ENCODE measurements at regions not wholly inside any gene's neighbourhood (a gene's known extent, or its start where the extent isn't known, plus 50 kb on each side); places are given as distances from the start of the nearest gene placed in this dataset.
"Not testable (repeated sequence)": the region's sequence is repeated elsewhere in the genome, so short reads cannot be mapped to it uniquely, and the experiment has no call there.

DNA sequence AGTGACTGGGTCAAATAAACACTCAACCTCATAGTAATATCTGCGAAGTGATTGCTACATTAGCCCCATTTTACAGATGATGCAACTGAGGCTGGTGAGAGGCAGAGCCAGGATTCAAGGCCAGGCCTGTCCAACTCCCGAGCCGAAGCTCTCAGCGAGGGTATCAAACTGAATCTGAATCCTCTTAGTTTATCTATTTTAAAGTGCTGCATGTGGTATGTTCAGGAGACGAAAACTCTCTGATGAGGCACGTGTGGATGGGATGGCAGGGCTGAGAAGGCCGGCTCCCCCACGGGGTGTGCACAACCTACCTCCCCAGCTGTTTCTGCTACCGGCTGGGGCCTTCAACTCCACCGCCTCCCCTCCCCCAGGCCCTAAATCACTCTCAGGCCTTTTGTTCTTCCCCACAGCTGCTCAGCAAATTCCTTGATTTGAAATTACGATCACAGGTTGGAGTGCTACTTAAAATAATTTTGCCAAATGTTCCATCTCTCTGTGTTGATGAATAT lies 171.8 kb downstream of the TOMM20 start:
- no peak for DNase-seq

DNA sequence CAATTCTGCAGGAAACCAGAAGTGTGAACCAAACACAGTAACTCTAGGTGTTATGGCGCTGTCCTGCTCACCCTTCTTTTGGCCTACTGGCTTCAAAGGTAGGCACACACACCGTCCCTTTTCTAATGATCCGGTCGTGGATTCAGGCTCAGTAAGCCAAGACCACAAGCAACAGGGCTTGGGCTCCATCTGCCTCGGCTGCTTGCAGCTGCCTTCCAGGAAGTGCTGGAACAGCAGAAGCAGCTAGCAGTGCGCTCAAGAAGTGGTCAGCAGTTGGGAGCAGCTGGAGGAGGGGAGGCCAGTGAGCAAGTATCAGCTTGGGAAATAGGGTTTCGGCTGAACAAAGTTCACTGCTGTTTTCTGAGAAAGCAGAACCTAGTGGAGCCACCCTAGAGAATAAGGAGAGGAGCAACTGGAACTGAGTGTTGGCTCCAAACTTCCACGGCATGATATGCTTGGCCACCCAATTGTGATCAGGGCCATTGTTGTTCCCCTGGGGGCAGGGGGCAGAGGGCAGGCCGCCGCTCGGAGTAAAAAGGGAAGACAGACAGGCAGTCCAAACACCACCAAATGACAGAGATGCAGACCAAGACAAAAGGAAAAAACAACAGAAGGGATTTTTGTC lies 173.4 kb downstream of the TOMM20 start:
- DNase-seq: peak; percentile 47

DNA sequence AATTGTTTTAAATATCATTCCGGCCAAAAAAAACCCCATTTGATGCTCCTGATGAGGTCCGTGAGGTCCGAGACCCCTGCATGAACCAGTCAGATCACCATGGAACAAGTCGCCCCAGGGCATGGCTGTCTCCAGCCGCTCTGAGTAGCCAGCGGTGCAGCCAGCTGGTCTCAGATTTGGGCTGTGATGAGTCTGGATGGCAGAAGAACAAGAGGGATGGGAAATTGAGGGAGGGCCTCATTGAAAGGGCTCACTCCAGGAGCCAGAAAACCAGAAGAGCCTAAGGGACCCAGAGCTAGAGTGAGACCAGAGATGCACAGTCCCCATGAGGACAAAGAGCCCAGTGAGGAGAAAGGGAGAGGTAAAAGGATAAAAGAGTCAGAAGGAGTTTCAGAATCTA lies 174.0 kb downstream of the TOMM20 start:
- no peak for DNase-seq

DNA sequence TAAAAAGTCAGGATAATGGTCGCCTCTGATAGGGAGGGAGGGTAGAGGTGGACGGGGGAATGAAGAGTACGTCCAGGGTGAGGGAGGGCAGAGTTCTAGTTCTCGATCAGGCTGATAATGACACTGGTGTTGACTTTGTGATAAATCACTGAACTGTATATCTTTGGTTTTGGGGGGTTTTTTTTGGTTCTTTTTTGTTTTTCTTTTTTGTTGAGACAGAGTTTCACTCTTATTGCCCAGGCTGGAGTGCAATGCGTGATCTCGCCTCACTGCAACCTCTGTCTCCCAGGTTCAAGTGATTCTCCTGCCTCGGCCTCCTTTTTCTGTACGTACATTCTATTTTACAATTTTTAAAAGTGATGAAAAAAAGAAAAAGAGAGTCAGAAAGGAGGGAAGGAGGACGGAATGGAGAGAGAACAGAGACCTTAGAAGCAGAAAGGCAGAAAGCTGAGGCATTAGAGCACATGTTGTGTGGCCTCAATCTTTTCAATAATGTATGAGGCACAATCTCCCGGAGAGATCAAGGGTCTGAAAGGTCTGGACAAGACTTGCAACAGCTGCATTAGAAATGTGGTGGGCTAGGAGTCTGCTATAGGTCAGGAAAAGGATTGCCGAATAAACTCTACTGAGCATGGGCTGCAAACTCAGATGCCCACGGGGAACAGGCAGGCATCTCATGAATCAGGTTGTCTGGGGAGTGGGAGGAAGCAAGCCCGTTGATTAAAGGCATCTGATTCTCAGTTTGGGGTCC lies 174.8 kb downstream of the TOMM20 start:
- no peak for DNase-seq

DNA sequence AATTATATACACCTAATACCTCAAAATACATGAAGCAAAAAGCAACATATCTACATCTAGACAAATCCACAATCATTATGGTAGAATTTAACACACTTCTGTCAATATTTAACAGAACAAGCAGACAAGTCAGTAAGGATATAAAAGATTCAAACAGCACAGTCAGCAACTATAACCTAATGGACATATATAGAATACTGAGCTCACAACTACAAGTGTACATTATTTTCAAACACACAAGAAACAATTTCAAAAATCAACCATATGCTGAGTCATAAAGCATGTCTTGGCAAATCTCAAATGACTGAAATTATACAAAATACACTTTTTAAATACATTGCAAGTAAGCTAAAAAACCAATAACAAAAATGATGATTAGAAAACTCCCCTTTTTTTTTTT lies 178.0 kb downstream of the TOMM20 start:
- no peak for DNase-seq

DNA sequence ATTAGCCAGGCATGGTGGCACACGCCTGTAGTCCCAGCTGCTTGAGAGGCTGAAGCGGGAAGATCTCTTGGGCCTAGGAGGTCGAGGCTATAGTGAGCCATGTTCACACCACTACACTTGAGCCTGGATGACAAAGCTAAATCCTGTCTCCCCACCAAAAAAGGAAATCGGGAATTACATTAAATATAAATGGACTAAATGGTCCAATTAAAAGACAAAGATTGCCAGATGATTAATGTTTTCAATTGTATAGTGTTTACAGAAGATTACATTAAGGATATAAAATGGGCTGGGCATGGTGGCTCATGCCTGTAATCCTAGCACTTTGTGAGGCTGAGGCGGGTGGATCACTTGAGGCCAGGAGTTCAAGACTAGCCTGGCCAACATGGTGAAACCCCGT lies 179.1 kb downstream of the TOMM20 start:
- DNase-seq: not testable (repeated sequence)

DNA sequence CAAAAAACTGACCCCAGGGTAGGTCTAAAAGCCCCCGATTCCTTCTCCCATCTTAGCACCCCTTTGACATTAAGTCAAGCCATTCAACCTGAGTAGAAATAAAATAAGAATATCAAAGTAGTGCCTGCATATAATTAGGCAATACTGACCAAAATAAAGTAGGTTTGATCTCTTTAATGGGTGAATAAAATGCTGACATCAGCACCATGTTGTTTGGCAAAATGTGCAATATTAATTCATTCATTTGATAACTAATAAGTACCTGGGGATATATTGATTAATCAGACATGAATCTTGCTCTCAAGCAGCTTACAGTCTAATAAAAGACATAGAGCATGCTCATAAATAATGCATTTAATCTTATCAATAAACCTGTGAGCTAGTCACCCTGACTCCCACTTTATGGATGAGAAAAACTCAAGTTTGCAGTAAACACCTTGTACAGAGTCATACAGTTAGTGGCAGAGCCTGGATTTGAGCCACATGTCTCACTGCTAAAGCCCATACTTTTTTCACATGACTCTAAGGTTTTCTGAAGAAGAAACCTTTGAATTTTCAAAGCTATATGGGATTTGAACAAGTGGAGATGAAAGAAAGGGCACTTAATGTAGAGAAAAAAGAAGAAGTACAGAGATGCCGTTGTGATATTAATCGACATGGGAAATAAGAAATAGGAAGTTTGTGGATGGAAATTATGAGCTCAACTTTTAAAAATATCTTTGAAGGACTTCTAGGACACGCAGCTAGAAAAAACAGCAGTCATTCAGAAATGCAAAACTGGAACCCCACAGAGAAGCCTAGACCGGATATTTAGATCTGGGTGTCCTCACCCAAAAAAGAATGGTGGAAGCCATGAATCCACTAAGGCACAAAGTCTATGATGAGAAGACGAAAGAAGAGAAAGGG lies 183.9 kb downstream of the TOMM20 start:
- DNase-seq: no peak

DNA sequence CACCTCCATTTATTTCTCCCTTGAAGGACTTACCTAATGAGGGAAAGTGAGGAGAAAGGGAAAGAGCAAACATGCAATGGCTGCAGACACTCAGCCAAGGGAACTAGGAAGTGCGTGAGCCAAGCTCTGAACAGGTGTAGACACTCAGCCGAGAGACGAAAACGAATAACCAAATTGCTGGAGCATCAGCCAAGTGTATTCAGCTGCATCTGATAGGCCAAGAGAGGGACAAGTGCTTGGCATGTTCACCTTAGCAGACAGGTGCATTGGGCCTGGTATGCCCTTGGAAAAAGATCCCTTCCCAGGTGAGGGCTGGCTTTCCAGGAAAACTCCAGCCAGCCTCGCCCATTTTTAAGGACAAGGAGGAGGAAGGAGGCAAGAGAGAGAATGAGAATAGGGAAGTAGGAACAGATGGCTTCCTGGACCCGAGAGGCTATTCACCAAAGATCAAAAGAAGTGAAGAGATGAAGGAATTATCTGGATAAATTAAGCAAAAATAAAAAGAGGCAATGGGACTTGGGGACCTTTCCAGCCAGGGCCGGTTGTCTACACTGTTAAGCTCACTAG lies 184.7 kb downstream of the TOMM20 start:
- DNase-seq: no peak

DNA sequence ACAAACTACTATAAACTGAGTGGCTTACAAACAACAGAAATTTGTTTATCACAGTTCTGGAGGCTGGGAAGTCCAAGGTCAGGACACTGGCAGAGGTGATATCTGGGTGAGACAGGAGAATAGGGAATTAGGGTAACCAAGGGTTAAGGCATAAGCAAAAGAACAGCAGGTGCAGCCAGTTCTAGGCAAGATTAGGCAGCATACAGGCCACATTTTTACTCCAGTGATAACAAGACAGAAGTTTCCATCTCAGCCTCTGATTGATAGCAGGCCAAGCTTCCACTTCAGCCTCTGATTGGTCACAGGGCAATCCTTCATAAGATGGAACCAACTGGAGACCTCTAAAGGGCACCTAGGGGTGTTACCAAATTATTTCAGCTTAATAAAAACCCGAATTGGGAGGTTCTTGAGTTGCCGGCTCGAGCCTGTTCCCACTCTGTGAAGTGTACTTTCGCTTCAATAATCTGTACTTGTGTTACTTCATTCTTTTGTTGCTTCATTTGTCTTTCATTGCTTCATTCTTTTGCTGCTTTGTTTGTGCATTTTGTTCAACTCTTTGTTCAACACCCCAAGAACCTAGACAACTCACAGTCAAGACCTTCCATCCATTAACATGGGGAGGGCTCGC lies 185.6 kb downstream of the TOMM20 start:
- no peak for DNase-seq

DNA sequence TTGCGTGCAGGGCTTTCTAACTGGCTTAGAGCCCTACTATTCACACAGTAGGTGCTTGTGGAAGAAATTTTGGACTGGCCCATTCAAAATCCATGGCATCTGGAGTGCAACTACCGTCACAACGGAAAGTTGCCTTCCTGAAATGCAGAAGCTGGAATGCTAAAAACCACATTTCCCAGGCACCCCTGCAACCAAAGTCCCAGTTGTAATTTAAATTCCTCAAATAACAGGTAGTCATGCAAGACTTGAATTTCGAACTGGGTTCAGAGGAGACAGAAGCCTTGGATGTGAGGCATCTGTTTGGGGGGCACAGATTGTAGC lies 186.7 kb downstream of the TOMM20 start:
- no peak for DNase-seq

DNA sequence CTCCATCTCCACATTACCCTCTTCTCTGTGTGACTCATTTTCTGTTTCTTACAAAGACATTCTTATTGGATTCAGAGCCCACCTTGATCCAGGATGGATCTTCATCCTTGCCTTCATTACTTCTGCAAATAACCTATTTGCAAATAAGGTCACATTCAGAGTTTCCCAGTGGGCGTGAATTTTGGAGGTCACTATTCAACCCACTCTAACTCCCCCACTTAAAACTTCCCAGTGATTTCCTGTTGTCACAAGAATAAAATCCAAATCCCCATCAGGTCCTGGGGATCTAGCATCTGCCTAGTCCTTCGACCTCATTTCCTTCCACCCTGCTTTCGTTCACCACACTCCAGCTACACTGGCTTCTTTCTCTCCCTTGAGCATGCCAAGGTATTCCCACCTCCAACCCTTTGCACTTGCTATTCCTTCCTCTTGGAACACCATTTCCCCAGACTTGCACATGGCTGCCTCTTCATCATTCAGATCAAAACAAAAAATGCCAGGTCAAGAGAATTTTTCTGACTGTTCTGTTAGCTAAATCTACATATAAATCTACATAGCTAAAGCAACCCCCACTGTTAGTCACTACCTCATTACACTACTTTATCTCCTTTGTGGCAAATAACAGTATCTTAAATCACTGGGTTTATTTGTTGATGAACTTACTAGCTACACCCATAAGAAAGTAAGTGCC lies 187.2 kb downstream of the TOMM20 start:
- no peak for DNase-seq

DNA sequence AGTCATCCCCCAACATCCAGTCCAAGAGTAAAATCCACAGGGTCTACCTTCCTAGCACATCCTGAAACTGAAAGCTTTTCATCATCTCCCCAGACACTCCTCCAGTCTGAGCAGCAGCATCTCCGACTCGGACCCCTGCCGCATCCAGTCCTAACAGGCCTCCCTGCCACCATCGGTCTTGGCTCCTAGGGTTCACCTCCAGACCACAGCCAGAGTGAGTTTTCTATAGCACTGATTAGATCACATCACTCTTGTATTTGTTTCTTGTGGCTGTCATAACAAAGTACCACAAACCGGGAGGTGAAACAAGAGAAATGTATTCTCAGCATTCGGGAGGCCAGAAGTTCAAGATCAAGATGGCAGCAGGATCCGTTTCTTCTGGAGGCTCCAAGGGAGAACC lies 187.8 kb downstream of the TOMM20 start:
- DNase-seq: no peak

DNA sequence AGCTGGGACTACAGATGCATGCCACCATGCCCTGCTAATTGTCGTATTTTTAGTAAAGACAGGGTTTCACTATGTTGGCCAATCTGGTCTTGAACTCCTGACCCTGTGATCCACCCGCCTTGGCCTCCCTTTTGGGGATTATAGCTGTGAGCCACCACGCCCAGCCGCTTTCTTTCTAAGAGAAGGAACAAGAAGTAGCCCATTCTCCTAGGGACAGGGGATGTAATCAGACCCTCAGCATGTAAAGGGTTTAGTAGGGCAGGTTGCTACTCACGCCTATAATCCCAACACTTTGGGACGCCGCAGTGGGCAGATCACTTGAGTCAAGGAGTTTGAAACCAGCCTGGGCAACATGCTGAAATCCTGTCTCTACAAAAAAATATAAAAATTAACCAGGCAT lies 189.7 kb downstream of the TOMM20 start:
- DNase-seq: no peak

DNA sequence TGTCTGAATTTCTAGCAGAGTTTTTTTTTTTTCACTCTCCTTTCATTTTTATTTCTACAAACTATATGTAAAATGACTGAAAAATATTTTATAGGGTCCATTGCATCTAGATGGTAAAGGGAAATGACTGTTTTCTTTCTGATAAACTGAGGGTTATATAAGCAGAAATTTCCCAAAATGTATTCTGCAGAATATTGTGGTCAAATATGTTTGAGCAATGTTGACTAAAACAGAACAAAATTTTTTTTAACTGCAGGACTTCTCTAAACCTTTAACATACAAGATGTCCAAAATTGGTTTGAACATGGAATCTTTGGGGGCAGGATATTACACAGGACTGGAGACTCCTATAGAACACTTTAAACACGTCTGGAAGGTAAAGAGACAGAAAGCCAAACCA lies 190.5 kb downstream of the TOMM20 start:
- no peak for DNase-seq

DNA sequence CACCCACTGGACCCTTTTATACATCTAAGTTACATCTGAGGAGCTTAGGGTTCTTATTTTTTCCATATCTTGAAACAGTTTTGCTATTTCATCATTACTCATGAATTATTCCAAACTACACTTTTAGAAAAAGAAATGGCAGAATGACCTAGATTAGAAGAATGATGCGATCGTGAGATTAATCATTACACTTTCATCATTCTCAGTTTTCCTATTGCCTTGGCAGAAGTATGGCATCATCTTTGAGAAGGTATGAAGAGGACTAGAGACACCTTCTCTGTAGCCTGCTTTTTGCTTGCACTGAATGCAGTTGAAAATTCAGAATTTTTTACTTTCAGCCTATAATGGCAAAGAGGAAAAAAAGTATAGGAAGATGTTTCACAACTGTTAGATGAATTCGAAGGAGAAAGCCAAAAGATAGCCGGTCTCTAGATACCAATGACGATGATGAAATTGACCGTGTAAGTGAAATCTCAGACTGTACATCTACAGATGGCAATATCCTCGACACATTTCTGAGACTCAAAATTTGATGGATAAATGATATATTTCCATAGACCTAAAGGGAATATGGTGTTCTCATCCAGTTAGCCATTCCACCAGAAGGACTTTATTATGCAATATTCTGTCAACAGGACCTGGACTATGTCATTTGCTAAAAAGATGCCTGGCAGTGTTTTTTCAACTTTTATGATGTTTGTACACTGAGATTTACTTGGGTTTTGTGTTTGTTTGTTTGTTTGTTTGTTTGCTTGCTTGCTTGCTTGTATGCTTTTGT lies 191.8 kb downstream of the TOMM20 start:
- DNase-seq: peak; percentile 41

DNA sequence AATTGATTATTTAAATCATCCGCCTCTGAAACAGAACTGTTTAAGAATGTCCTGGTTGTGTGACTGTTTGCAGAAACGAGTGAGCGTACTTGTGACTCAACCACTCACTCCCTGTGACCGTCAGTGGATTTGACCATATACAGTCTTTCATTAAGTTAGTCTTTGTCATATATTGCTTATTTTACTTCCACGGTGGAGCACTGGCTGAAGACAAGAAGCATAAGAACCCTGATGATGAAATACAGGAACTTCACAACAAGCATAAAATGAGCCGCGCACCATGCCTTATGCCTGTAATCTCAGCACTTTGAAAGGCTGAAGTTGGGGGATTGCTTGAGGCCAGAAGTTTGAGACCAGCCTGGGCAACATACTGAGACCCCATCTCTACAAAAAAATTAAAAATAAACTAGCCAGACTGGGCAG lies 194.0 kb downstream of the TOMM20 start:
- no peak for DNase-seq

DNA sequence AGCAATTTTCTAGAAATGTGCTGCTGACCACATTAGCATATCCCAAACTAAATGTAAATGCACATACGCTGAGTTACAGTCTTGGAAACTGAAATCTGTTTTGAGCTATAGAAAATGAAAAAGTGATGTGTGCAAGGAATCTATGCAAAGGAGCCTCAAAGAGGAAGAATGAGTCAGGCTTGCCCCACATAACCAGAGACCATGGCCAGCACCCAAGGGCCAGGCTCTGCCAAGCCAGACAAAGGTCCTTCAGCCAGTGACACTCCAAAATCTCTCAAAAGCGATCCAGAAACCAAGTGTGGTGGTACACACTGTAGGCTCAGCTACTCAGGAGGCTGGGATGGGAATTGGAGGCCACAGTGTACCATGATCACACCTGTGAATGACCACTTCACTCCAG lies 195.2 kb downstream of the TOMM20 start:
- DNase-seq: peak; percentile 65

DNA sequence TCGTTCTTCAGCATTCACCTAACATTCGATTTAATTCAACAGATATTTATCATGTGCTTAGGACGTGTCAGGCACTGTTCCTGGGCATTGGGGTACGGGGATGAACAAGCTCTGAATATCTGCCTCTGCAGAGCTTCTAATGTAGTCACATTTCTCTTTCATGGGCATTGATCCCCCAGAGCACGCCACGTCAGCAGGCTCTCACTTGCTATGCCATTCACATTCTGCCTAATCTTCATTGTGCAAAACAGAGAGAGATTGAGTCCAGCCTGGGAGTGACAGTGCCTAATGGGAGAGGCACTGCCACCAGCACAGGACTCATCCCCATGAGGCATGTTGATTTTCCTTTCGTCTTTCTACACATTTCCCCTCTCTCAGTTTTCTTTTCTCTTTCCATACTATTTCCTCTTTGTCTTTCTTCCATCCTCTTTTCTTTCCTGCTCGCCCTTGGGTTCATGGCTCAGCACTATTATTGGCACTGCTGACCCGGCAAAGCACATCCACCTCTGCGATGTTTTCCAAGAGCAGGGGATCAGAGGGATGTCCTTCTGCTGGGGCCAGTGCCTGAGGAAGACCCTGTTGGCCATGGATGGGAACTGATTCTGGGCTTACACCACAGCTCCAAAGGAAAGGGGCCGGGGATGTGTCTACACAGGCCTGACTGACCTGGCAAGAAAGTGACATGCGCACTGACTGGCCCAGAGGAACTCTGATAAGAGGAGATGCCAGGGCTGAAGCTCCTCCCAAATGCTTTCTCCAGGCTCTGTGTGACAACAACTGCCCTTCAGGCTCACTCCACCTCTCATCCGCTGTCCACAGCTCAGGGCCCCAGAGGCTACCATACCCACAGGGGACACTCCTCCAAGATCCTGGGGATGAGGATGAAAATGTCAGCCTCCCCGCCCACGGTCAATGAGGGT lies 195.9 kb downstream of the TOMM20 start:
- no peak for DNase-seq

DNA sequence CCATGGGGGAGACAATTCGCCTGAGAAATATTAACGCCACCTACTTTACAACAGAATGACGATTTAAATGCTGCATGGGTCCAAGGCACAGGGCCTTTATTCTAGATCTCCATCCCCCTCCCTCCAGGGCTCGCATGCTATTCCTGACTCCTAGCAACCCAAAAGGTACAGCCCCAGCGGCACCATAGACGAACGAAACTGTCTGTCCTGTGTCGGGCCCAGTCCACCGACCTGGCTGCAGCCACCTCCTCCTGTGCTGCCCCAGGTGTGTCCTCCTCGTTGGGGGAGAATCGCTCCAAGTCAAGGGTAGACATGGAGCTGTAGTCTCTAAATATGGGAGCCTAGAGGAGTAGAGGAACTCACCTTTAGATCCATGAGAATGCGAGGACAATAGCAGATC lies 196.5 kb downstream of the TOMM20 start:
- no peak for DNase-seq

DNA sequence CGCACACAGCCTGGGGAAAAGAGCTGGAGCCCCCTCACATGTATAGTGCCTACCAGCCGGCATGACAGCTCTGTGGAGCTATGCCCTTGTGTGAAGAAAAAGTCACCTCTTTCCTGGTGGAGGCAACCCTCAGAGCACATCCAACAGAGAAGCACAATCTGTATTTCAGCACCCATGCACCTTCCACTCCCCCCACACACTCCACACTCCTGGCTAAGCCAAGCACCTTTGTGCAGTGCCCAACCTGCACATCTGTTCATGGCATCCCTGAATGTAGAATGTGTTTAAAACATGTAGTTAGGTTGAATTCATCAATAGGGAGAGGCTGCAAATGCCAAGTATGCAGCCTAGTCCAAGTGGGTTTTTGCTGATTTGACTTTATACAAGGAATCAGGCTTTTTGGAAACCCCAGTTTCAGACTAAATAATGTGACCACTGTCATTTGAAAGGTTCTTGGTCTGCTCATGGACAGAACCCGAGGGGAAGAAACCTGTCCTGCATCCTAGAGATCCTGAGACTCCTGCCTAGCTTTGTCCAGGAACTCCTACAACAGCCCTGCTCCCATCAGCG lies 197.1 kb downstream of the TOMM20 start:
- no peak for DNase-seq
